ENCODE measurements at regions not wholly inside any gene's neighbourhood (a gene's known extent, or its start where the extent isn't known, plus 50 kb on each side); places are given as distances from the start of the nearest gene placed in this dataset.

DNA sequence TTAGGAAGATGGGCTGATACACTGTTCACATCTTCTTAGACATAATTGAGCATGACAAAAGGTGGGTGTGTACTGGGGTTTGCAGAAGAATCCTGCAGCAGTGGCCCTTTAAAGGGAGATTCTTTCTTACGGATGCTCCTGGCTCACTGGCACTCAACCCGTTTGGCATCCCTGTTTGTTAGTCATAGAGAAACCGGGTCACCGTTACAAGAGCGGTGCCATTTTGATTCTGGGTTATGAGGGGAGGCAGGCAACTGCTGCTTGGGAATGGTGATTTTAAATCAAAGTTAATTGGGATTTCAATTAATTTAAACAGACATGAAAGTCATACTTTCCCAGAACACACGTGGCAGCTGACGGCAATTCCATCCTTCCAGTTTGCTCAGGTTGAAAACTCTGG is 245.8 kb downstream of the AACS start:
- TF ChIP-seq, protein P1, sequence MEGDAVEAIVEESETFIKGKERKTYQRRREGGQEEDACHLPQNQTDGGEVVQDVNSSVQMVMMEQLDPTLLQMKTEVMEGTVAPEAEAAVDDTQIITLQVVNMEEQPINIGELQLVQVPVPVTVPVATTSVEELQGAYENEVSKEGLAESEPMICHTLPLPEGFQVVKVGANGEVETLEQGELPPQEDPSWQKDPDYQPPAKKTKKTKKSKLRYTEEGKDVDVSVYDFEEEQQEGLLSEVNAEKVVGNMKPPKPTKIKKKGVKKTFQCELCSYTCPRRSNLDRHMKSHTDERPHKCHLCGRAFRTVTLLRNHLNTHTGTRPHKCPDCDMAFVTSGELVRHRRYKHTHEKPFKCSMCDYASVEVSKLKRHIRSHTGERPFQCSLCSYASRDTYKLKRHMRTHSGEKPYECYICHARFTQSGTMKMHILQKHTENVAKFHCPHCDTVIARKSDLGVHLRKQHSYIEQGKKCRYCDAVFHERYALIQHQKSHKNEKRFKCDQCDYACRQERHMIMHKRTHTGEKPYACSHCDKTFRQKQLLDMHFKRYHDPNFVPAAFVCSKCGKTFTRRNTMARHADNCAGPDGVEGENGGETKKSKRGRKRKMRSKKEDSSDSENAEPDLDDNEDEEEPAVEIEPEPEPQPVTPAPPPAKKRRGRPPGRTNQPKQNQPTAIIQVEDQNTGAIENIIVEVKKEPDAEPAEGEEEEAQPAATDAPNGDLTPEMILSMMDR (IDR thresholded peaks at IDR 0.05) = no peak
- TF ChIP-seq POLR2A (IDR thresholded peaks at IDR 0.05) = no peak
